Stomach smooth muscle (tissue), 2 donors: ENCODE measurements at regions not wholly inside any gene's neighbourhood (a gene's known extent, or its start where the extent isn't known, plus 50 kb on each side); places are given as distances from the start of the nearest gene placed in this dataset.

Source experiments
- H3K27ac ChIP-seq: one replicate; pipeline ENCODE4 v1.7.0; 2013; ENCODE audit warnings: mild to moderate bottlenecking, low read length, inconsistent platforms
- H3K27me3 ChIP-seq, 2 donors: one replicate each; pipeline ENCODE4 v1.7.0; 2013; ENCODE audit warnings: low read length in 2 of 2; ENCODE audit not compliant: insufficient read depth in 2 of 2, control insufficient read depth in 1 of 2
- H3K36me3 ChIP-seq, 2 donors: one replicate each; pipeline ENCODE4 v1.7.0; 2013; ENCODE audit warnings: low read length in 2 of 2; ENCODE audit not compliant: control insufficient read depth in 2 of 2, insufficient read depth in 2 of 2
- H3K4me1 ChIP-seq: one replicate; pipeline ENCODE4 v1.7.0; 2013; ENCODE audit warnings: low read length; ENCODE audit not compliant: control insufficient read depth, insufficient read depth
- H3K4me3 ChIP-seq, 2 donors: one replicate each; pipeline ENCODE4 v1.7.0; 2013; ENCODE audit warnings: low read length in 2 of 2
- H3K9ac ChIP-seq, 2 donors: one replicate each; pipeline ENCODE4 v1.7.0; 2013; ENCODE audit warnings: low read length in 2 of 2, mild to moderate bottlenecking in 1 of 2
- H3K9me3 ChIP-seq, 2 donors: one replicate each; pipeline ENCODE4 v1.7.0; 2013; ENCODE audit warnings: low read length in 2 of 2; ENCODE audit not compliant: control insufficient read depth in 2 of 2
- donor health status: healthy.
- donor health status: Pancreatic carcinoma.

GRCh38 chr3:168336276-168336675, 240.6 kb upstream of the GOLIM4 start:
- no peak overlapping the region for H3K27ac ChIP-seq
- no peak overlapping the region for H3K4me3 ChIP-seq
- no peaks in the 10 kb centered on the region for H3K9me3 ChIP-seq
- H3K4me1 ChIP-seq, result no peaks in the 10 kb centered on the region
- no peaks in the 10 kb centered on the region for H3K27me3 ChIP-seq
- no peaks in the 10 kb centered on the region for H3K36me3 ChIP-seq
- no peak overlapping the region for H3K9ac ChIP-seq

DNA sequence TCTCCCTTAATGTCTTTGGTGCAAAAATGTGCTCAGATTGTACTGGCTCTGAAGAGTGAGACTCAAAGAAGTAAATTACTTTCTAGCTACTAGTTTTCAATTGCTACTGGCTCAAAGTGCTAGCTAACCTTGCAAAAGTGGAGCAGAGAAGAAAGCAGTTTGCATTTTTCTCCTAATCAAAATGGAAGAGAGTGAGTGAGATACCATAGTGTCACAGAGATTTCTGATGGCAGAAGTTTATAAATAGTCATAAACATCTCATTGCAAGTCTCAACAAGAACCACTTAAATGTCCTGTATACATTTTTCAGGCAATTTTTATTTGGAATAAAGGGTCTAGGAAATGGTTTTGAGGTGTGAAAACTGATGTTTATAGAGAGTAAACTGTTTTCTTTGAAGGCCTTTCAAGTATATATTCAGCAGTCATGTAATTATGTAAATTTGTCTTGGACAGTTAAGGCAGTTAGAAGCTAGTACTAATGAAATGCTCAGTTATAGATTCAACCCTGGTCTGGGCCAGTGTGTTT, 237.7 kb upstream of the GOLIM4 start:
- H3K9ac ChIP-seq, result no peak overlapping the region
- no peak overlapping the region for H3K4me3 ChIP-seq
- no peaks in the 10 kb centered on the region for H3K4me1 ChIP-seq
- no peaks in the 10 kb centered on the region for H3K36me3 ChIP-seq
- H3K9me3 ChIP-seq, result no peaks in the 10 kb centered on the region
- H3K27me3 ChIP-seq, result no peaks in the 10 kb centered on the region
- H3K27ac ChIP-seq, result no peak overlapping the region

GRCh38 chr3:168331756-168332155, 236.0 kb upstream of the GOLIM4 start:
- no peaks in the 10 kb centered on the region for H3K4me1 ChIP-seq
- H3K36me3 ChIP-seq, result no peaks in the 10 kb centered on the region
- no peaks in the 10 kb centered on the region for H3K27me3 ChIP-seq
- no peak overlapping the region for H3K27ac ChIP-seq
- no peak overlapping the region for H3K4me3 ChIP-seq
- H3K9ac ChIP-seq, result no peak overlapping the region
- no peaks in the 10 kb centered on the region for H3K9me3 ChIP-seq

DNA sequence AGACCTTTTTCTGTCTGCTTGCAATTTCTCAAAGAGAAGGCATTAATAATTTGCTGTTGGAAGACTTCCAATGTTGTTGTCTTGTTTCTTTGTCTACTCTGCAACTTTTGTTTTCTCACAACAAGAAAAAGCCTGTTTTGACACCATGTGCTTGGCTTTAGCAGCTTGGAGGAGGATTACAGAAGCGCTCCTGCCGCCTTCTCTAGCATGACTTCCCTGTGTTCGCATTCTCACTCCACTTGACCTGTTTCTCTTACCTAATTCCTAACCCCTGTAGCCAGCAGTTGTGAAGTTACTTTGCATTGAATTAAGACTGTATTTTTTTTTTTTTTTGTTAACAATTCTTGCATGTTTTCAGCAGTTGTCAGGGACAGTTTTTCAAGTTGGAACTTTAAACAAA, 235.3 kb upstream of the GOLIM4 start:
- Histone ChIP-seq H3K4me1 (no peaks in the 10 kb centered on the region), H3K27ac (no peak overlapping the region), H3K36me3 (no peaks in the 10 kb centered on the region), H3K4me3 (no peak overlapping the region), H3K9ac (no peak overlapping the region), H3K27me3 (no peaks in the 10 kb centered on the region), H3K9me3 (no peaks in the 10 kb centered on the region)

- H3K9ac ChIP-seq, result no peak overlapping the region
- H3K27me3 ChIP-seq, result no peaks in the 10 kb centered on the region
- H3K4me3 ChIP-seq, result no peak overlapping the region
- H3K27ac ChIP-seq, result no peak overlapping the region
- no peaks in the 10 kb centered on the region for H3K36me3 ChIP-seq
- no peaks in the 10 kb centered on the region for H3K9me3 ChIP-seq
- no peaks in the 10 kb centered on the region for H3K4me1 ChIP-seq
These were observed 232.1 kb upstream of the GOLIM4 start for GRCh38 chr3:168327856-168328255.

DNA sequence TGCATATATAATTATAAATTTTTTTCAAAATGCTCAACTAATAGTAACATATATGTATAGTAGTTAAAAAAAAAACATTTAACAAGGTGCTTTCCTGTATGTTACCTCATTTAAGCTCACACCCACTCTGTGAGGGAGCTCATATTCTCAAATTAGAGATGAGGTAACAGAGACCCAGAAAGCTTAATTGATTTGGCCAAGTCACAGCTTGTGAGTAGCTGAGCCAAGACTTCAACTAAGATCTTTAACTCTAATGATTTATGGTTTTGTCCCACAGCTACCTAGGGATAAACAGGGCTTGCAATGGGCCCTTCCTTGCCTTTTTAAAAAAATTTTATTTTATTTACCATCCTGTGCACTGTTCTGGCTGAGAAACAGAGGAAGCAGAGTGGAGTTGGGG, 230.0 kb upstream of the GOLIM4 start:
- no peak overlapping the region for H3K4me3 ChIP-seq
- no peaks in the 10 kb centered on the region for H3K36me3 ChIP-seq
- no peak overlapping the region for H3K27ac ChIP-seq
- H3K9ac ChIP-seq, result no peak overlapping the region
- H3K9me3 ChIP-seq, result no peaks in the 10 kb centered on the region
- H3K27me3 ChIP-seq, result no peaks in the 10 kb centered on the region
- no peaks in the 10 kb centered on the region for H3K4me1 ChIP-seq

- Histone ChIP-seq H3K27ac (no peak overlapping the region), H3K36me3 (no peaks in the 10 kb centered on the region), H3K4me1 (no peaks in the 10 kb centered on the region), H3K27me3 (no peaks in the 10 kb centered on the region), H3K4me3 (no peak overlapping the region), H3K9ac (no peak overlapping the region), H3K9me3 (no peaks in the 10 kb centered on the region)
These were observed 227.2 kb upstream of the GOLIM4 start for GRCh38 chr3:168322941-168323340.

DNA sequence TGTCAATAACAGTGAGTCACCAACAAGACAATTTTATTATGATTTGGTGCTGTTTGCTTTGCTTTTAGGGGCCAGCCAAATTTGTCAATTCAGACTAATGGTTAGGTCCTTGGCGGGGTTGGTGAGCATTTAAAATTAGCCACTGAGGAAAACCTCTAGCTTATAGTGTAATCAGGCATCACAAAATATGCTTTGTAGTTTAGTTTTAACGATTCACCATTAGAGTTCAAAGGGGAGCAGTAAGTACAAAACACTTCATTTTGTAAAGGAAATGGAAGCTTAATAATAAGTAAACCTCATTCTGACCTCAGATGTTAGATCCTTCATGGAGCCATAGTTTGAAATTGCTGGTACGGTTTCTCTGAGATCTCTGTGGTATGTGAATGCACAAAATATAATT, 218.4 kb upstream of the GOLIM4 start:
- H3K4me3 ChIP-seq, result no peak overlapping the region
- H3K9me3 ChIP-seq, result no peaks in the 10 kb centered on the region
- H3K36me3 ChIP-seq, result no peaks in the 10 kb centered on the region
- H3K9ac ChIP-seq, result no peak overlapping the region
- no peak overlapping the region for H3K27ac ChIP-seq
- no peaks in the 10 kb centered on the region for H3K27me3 ChIP-seq
- H3K4me1 ChIP-seq, result no peaks in the 10 kb centered on the region

DNA sequence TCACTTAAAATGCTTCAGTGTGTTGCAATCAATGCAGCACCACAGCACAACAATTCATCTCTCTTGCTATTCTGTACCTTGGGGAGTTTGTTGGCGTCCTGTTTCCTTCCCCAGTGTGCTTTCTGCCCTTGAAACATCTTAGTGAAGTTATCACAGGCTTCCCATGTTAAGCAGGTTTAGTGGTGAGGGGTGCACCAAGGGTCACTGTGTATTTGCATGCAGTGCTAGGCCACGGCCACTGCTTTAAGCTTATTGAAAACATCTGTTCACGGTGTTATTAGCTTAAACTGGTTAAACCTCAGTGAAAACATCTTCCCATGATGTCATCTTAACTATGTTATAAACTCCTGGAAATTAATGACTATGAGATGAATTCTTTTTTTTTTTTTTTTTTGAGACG, 217.3 kb upstream of the GOLIM4 start:
- H3K36me3 ChIP-seq, result no peaks in the 10 kb centered on the region
- no peaks in the 10 kb centered on the region for H3K9me3 ChIP-seq
- no peak overlapping the region for H3K27ac ChIP-seq
- H3K27me3 ChIP-seq, result no peaks in the 10 kb centered on the region
- H3K9ac ChIP-seq, result no peak overlapping the region
- H3K4me3 ChIP-seq, result no peak overlapping the region
- H3K4me1 ChIP-seq, result no peaks in the 10 kb centered on the region

GRCh38 chr3:168307893-168308292, 212.2 kb upstream of the GOLIM4 start:
- no peaks in the 10 kb centered on the region for H3K27me3 ChIP-seq
- no peak overlapping the region for H3K27ac ChIP-seq
- no peaks in the 10 kb centered on the region for H3K36me3 ChIP-seq
- peaks cover 0 to 3% of the 10 kb centered on the region in 2 donors for H3K9me3 ChIP-seq
- no peak overlapping the region for H3K9ac ChIP-seq
- no peaks in the 10 kb centered on the region for H3K4me1 ChIP-seq
- H3K4me3 ChIP-seq, result no peak overlapping the region

DNA sequence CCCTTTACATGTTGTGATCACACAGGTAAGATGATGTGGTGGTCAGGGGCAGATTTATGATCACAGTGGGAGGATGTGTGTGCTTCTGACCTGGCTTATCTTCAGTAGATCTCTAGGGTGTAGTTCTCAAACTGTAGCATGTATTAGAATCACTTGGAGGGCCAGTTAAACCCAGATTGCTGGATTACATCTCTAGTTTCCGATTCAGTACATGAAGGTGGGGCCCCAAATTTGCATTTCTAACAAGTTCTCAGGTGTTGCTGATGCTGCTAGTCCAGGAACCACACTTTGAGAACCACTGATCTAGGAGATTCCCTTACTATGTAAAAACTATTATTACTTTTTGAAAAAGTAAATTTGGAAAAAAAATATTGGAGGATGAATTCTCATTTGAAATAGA, 199.3 kb upstream of the GOLIM4 start:
- H3K9ac ChIP-seq, result no peak overlapping the region
- H3K9me3 ChIP-seq, result no peaks in the 10 kb centered on the region
- no peaks in the 10 kb centered on the region for H3K4me1 ChIP-seq
- no peaks in the 10 kb centered on the region for H3K27me3 ChIP-seq
- no peaks in the 10 kb centered on the region for H3K36me3 ChIP-seq
- no peak overlapping the region for H3K27ac ChIP-seq
- H3K4me3 ChIP-seq, result no peak overlapping the region
